ENCODE measurements at regions not wholly inside any gene's neighbourhood (a gene's known extent, or its start where the extent isn't known, plus 50 kb on each side); places are given as distances from the start of the nearest gene placed in this dataset.

DNA sequence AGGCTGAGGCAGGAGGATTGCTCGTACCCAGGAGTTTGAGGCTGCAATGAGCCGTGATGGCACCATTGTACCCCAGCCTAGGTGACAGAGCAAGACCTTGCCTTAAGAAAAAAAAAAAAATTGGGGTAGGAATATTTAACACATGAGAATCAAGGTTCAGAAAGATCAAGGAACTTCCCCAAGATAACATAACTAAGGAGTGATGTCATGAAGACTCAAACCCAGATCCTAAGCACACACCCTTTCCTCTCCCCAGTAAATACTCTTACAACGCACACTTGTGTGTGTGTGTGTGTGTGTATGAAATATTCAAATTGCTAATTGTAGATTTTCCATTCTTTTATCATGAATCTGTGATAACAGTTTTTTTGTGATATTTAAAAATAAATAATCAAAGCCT is 90.6 kb upstream of the NUDT4 start:
- TF ChIP-seq, protein P1, sequence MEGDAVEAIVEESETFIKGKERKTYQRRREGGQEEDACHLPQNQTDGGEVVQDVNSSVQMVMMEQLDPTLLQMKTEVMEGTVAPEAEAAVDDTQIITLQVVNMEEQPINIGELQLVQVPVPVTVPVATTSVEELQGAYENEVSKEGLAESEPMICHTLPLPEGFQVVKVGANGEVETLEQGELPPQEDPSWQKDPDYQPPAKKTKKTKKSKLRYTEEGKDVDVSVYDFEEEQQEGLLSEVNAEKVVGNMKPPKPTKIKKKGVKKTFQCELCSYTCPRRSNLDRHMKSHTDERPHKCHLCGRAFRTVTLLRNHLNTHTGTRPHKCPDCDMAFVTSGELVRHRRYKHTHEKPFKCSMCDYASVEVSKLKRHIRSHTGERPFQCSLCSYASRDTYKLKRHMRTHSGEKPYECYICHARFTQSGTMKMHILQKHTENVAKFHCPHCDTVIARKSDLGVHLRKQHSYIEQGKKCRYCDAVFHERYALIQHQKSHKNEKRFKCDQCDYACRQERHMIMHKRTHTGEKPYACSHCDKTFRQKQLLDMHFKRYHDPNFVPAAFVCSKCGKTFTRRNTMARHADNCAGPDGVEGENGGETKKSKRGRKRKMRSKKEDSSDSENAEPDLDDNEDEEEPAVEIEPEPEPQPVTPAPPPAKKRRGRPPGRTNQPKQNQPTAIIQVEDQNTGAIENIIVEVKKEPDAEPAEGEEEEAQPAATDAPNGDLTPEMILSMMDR (IDR thresholded peaks at IDR 0.05; ENCODE audit: extremely low read depth, low read depth, low read length): no peak
- no peak overlapping the region for H3K4me2 ChIP-seq (ENCODE audit: insufficient read depth, low read length)
- no peaks in the 10 kb centered on the region for H4K20me1 ChIP-seq (ENCODE audit: insufficient read depth, low read length)
- H2AFZ ChIP-seq (ENCODE audit: low read length): no peak overlapping the region
- no peak overlapping the region for H3K4me3 ChIP-seq (ENCODE audit: insufficient read depth, low read length)
- H3K36me3 ChIP-seq (ENCODE audit: insufficient read depth, low read length): no peaks in the 10 kb centered on the region
- H3K4me1 ChIP-seq (ENCODE audit: insufficient read depth, low read length): no peaks in the 10 kb centered on the region
- H3K9me3 ChIP-seq (ENCODE audit: low read depth, low read length): no peaks in the 10 kb centered on the region
- no peaks in the 10 kb centered on the region for H3K79me2 ChIP-seq (ENCODE audit: insufficient read depth, low read length)
- H3K27me3 ChIP-seq (ENCODE audit: insufficient read depth, low read length): no peaks in the 10 kb centered on the region
- no peak for DNase-seq (ENCODE audit: insufficient read length, low spot score, missing footprints)
- no peak overlapping the region for H3K27ac ChIP-seq (ENCODE audit: low read depth, low read length)

DNA sequence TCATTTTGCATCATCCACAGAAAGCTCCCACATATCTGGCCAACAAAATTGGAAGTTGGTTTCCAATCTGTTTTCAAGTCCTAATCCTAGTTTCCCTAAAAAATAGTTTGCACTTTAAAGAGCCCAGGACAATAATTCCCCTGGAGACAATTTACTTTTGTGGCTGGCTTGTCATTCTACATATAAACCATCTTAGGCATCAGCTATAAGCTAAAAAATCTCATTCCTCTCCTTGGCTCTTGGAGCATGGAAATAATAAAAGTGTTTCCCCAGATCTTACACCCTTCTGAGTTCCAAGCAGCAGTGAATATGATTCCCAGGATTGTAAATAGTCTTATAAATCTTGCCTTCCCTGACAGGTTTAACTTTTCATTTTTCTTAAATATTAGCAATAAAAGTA is 89.1 kb upstream of the NUDT4 start:
- no peaks in the 10 kb centered on the region for H3K9me3 ChIP-seq (ENCODE audit: low read depth, low read length)
- no peaks in the 10 kb centered on the region for H4K20me1 ChIP-seq (ENCODE audit: insufficient read depth, low read length)
- H3K36me3 ChIP-seq (ENCODE audit: insufficient read depth, low read length): no peaks in the 10 kb centered on the region
- no peak overlapping the region for H3K4me2 ChIP-seq (ENCODE audit: insufficient read depth, low read length)
- DNase-seq (ENCODE audit: insufficient read length, low spot score, missing footprints): peak; percentile 15
- no peaks in the 10 kb centered on the region for H3K79me2 ChIP-seq (ENCODE audit: insufficient read depth, low read length)
- no peaks in the 10 kb centered on the region for H3K4me1 ChIP-seq (ENCODE audit: insufficient read depth, low read length)
- H3K27ac ChIP-seq (ENCODE audit: low read depth, low read length): no peak overlapping the region
- no peaks in the 10 kb centered on the region for H3K27me3 ChIP-seq (ENCODE audit: insufficient read depth, low read length)
- TF ChIP-seq, protein P1 (IDR thresholded peaks at IDR 0.05; ENCODE audit: extremely low read depth, low read depth, low read length): no peak
- no peak overlapping the region for H3K4me3 ChIP-seq (ENCODE audit: insufficient read depth, low read length)
- H2AFZ ChIP-seq (ENCODE audit: low read length): no peak overlapping the region

DNA sequence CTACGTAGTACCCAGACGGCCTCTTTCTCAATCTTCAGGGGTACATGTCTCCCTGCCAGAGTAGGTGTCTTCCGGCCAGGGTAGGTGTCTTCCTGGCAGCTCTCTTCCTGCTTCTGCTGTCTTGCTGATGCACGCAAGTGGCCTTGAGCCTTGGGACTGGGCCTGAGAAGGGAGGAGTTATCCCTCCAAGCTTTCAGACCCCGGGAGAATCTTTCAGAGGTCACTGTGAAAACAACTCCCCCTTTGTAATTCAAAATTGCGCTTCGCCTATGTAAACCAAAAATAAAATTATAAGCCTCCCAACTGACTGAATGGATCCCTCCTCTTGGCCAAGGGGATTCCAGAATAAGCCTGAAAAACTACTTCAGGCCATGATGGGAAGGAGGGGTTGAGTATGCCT is 87.3 kb upstream of the NUDT4 start:
- Histone ChIP-seq H4K20me1 (ENCODE audit: insufficient read depth, low read length) (no peaks in the 10 kb centered on the region), H3K79me2 (ENCODE audit: insufficient read depth, low read length) (no peaks in the 10 kb centered on the region), H3K4me3 (ENCODE audit: insufficient read depth, low read length) (no peak overlapping the region), H3K9me3 (ENCODE audit: low read depth, low read length) (no peaks in the 10 kb centered on the region), H3K36me3 (ENCODE audit: insufficient read depth, low read length) (no peaks in the 10 kb centered on the region), H2AFZ (ENCODE audit: low read length) (no peak overlapping the region), H3K27me3 (ENCODE audit: insufficient read depth, low read length) (no peaks in the 10 kb centered on the region), H3K27ac (ENCODE audit: low read depth, low read length) (no peak overlapping the region), H3K4me1 (ENCODE audit: insufficient read depth, low read length) (no peaks in the 10 kb centered on the region), H3K4me2 (ENCODE audit: insufficient read depth, low read length) (no peak overlapping the region)
- TF ChIP-seq, protein P1 (IDR thresholded peaks at IDR 0.05; ENCODE audit: extremely low read depth, low read depth, low read length): no peak
- no peak for DNase-seq (ENCODE audit: insufficient read length, low spot score, missing footprints)

DNA sequence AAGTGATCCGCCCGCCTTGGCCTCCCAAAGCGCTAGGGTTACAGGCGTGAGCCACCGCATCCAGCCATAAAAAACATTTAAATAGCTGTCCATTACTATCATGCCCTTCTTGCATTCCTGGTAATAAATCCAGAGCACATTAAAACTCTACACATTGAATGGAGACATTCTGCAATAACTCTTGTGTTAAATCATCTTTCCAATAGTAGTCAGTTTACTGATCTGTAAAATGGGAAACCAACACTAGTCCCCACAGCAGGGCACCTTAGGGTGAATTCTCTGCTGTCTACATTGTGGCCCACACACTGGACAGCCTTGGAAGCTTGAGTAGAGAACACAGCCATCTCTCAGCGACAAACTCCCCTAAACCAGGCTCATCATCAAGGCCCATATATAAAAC is 85.5 kb upstream of the NUDT4 start:
- Histone ChIP-seq H3K27me3 (ENCODE audit: insufficient read depth, low read length) (no peaks in the 10 kb centered on the region), H3K4me1 (ENCODE audit: insufficient read depth, low read length) (no peaks in the 10 kb centered on the region), H3K4me3 (ENCODE audit: insufficient read depth, low read length) (no peak overlapping the region)

More for the DNA sequence above, 85.5 kb upstream of the NUDT4 start:
- no peaks in the 10 kb centered on the region for H3K79me2 ChIP-seq (ENCODE audit: insufficient read depth, low read length)
- H4K20me1 ChIP-seq (ENCODE audit: insufficient read depth, low read length): no peaks in the 10 kb centered on the region
- no peak overlapping the region for H3K27ac ChIP-seq (ENCODE audit: low read depth, low read length)
- TF ChIP-seq, protein P1 (IDR thresholded peaks at IDR 0.05; ENCODE audit: extremely low read depth, low read depth, low read length): no peak
- H3K36me3 ChIP-seq (ENCODE audit: insufficient read depth, low read length): no peaks in the 10 kb centered on the region
- H3K9me3 ChIP-seq (ENCODE audit: low read depth, low read length): no peaks in the 10 kb centered on the region
- no peak overlapping the region for H2AFZ ChIP-seq (ENCODE audit: low read length)
- DNase-seq (ENCODE audit: insufficient read length, low spot score, missing footprints): peak; percentile 30
- no peak overlapping the region for H3K4me2 ChIP-seq (ENCODE audit: insufficient read depth, low read length)

Data from osteoblast (primary cell).